Endothelial cell of umbilical vein (primary cell): ENCODE measurements at regions not wholly inside any gene's neighbourhood (a gene's known extent, or its start where the extent isn't known, plus 50 kb on each side); places are given as distances from the start of the nearest gene placed in this dataset.

ENCODE experiments used
- BruUV-seq: library from RNA; stranded (reverse); fragments of 400-500 nt; replicated peaks from 2 replicates; lab custom pipeline; 2021; lab: Mats Ljungman, UMichigan
- CTCF ChIA-PET: fragments of 300-600, 350-600 bp; sonication (Branson Sonifier 250); formaldehyde crosslinking; loops from one replicate; lab custom pipeline; 2021; ENCODE audit warnings: antibody characterized with exemption, inconsistent platforms; lab: Charles Lee
- POLR2A ChIA-PET: fragments of 300-600, 350-600 bp; sonication (Branson Sonifier 250); formaldehyde crosslinking; loops from one replicate; lab custom pipeline; 2021; ENCODE audit warnings: antibody characterized with exemption, inconsistent platforms; lab: Charles Lee
- DNase-seq: peaks from one replicate; pipeline ENCODE4 v3.0.0-alpha.2; 2011; ENCODE audit warnings: low read depth, low spot score
- FAIRE-seq: peaks from 2 replicates; lab custom pipeline; 2011; peaks lifted over from hg19 to GRCh38; lab: Jason Lieb, UNC
- H2AFZ ChIP-seq: 2 replicates; pipeline ENCODE4 v1.6.0; 2012; ENCODE audit warnings: low read depth, low read length, control low read depth, inconsistent platforms
- H3K27ac ChIP-seq: 2 replicates; pipeline ENCODE4 v1.5.1; 2011; ENCODE audit warnings: low read depth, mild to moderate bottlenecking, control low read depth, low read length, moderate library complexity; ENCODE audit not compliant: insufficient read depth
- H3K27me3 ChIP-seq, 2 experiments: 2 replicates each; pipeline versions ENCODE4 v1.6.0 to v1.6.1; 2011; ENCODE audit warnings: low read length in 2 of 2, mixed read lengths in 1 of 2; ENCODE audit not compliant: control insufficient read depth in 2 of 2, insufficient read depth in 2 of 2
- H3K36me3 ChIP-seq, 2 experiments: 2 replicates in 1 of 2; 3 replicates in 1 of 2; pipeline ENCODE4 v1.5.1; 2011; ENCODE audit warnings: low read length in 2 of 2, mild to moderate bottlenecking in 1 of 2, moderate library complexity in 1 of 2; ENCODE audit not compliant: control insufficient read depth in 2 of 2, insufficient read depth in 2 of 2; ENCODE audit errors: extremely low read depth in 1 of 2
- H3K4me1 ChIP-seq: 3 replicates; pipeline ENCODE4 v1.5.1; 2011; ENCODE audit warnings: mild to moderate bottlenecking, low read length; ENCODE audit not compliant: control insufficient read depth, insufficient read depth; ENCODE audit errors: extremely low read depth
- H3K4me2 ChIP-seq: 2 replicates; pipeline ENCODE4 v1.6.1; 2011; ENCODE audit warnings: low read length, control low read depth, mixed read lengths; ENCODE audit not compliant: insufficient read depth
- H3K4me3 ChIP-seq, 3 experiments: fragments of 200-600 bp in 1 of 3; sonication (generic), shearing (Covaris generic) in 1 of 3; replicated peaks in 1 of 3; 2 replicates each; pipeline ENCODE4 v1.5.1; 2011 to 2016; ENCODE audit warnings: control low read depth in 3 of 3, low read length in 3 of 3, mild to moderate bottlenecking in 2 of 3, inconsistent platforms in 1 of 3, low read depth in 1 of 3, moderate library complexity in 1 of 3; ENCODE audit not compliant: insufficient read depth in 1 of 3
- H3K79me2 ChIP-seq: 2 replicates; pipeline ENCODE4 v1.6.0; 2012; ENCODE audit warnings: low read length, inconsistent platforms; ENCODE audit not compliant: control insufficient read depth, insufficient read depth
- H3K9ac ChIP-seq: replicated peaks from 2 replicates; pipeline ENCODE3; 2011; ENCODE audit warnings: low read length, control low read depth; ENCODE audit not compliant: insufficient read depth; ENCODE audit errors: extremely low read depth
- H3K9me1 ChIP-seq: replicated peaks from 3 replicates; pipeline ENCODE4 v1.6.0; 2011; ENCODE audit warnings: mild to moderate bottlenecking, low read length; ENCODE audit not compliant: control insufficient read depth, insufficient read depth; ENCODE audit errors: extremely low read depth
- H3K9me3 ChIP-seq: replicated peaks from 2 replicates; pipeline ENCODE4 v1.5.1; 2012; ENCODE audit warnings: low read length, inconsistent platforms; ENCODE audit not compliant: control insufficient read depth, insufficient read depth
- H4K20me1 ChIP-seq: replicated peaks from 2 replicates; pipeline ENCODE3; 2011; ENCODE audit warnings: mild to moderate bottlenecking, low read length; ENCODE audit not compliant: control insufficient read depth, insufficient read depth; ENCODE audit errors: extremely low read depth
- EZH2 ChIP-seq: IDR thresholded peaks from 2 replicates; pipeline ENCODE4 v1.6.1; 2012; ENCODE audit warnings: borderline replicate concordance, low read depth, mild to moderate bottlenecking, moderate library complexity, low read length, inconsistent platforms; ENCODE audit not compliant: severe bottlenecking
- FOS ChIP-seq: IDR thresholded peaks from 2 replicates; pipeline ENCODE4 v1.6.1; 2011; ENCODE audit warnings: mild to moderate bottlenecking, low read length, moderate library complexity, borderline replicate concordance; ENCODE audit not compliant: insufficient read depth
- GATA2 ChIP-seq: IDR thresholded peaks from 2 replicates; pipeline ENCODE4 v1.7.0; 2011; ENCODE audit warnings: low read depth, mild to moderate bottlenecking, moderate library complexity, mixed read lengths, low read length; ENCODE audit not compliant: insufficient read length, insufficient read depth
- JUN ChIP-seq: IDR thresholded peaks from 2 replicates; pipeline ENCODE4 v1.6.1; 2011; ENCODE audit warnings: borderline replicate concordance, low read depth; ENCODE audit not compliant: insufficient read length, insufficient read depth
- MYC ChIP-seq: IDR thresholded peaks from one replicate; pipeline ENCODE4 v1.6.1; 2011; ENCODE audit warnings: mild to moderate bottlenecking, low read depth, low read length
- POLR2A ChIP-seq: IDR thresholded peaks from 2 replicates; pipeline ENCODE4 v1.6.1; 2012; ENCODE audit warnings: low read depth, mild to moderate bottlenecking, control low read depth, low read length
- POLR2AphosphoS5 ChIP-seq: IDR thresholded peaks from 2 replicates; pipeline ENCODE4 v1.6.1; 2012; ENCODE audit warnings: low read depth, mild to moderate bottlenecking, control low read depth, low read length, moderate library complexity; ENCODE audit not compliant: insufficient read depth
- dilution Hi-C: fragments of 300-500 bp; cut with MboI; formaldehyde crosslinking; loops from one replicate; pipeline ENCODE4 v1.15.0; 2019; ENCODE audit warnings: low sequenced_read_pairs; ENCODE audit not compliant: extremely low pct_ligation_motif_present
- intact Hi-C: fragments of 100-400 bp; cut with micrococcal nuclease; formaldehyde crosslinking; loops from one replicate; pipeline ENCODE4 v1.10.0; 2022
- TF ChIP-seq, protein P1 (sequence below): IDR thresholded peaks from 2 replicates; pipeline ENCODE4 v1.6.1; 2011; ENCODE audit not compliant: insufficient read depth, insufficient read length
- TF ChIP-seq, protein P2 (sequence below), 2 donors: IDR thresholded peaks; 1 replicate in 1 of 2; 2 replicates in 1 of 2; pipeline ENCODE4 v1.5.1; 2011; ENCODE audit warnings: low read length in 2 of 2, mild to moderate bottlenecking in 2 of 2, moderate library complexity in 2 of 2, control low read depth in 1 of 2, inconsistent platforms in 1 of 2, low read depth in 1 of 2; ENCODE audit not compliant: insufficient read depth in 1 of 2; ENCODE audit errors: extremely low read depth in 1 of 2

DNA sequence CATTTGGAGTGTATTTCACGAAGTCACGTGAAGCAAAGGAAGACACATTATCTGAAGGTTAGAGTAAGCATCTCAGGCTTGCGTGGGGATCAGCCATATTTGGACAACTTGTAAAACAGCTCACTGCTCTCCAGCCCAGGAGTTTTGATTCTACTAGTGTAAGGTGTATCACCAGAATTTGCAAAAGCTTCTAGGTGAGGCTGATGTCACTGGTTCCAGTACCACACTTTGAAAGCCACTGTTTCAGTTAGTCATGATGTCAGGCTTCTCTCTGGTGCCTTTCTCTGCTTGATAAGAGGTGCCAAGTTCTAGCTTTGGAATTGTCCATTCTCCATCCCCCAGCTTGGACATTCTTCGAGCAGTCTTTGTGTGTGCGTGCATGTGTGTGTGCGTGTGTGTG lies 62.3 kb downstream of the TMSB4Y start:
- dilution Hi-C loops, result no loop called here
- Histone ChIP-seq H3K27me3 (no peaks in the 10 kb centered on the region), H3K4me2 (no peak overlapping the region), H3K4me1 (no peaks in the 10 kb centered on the region), H4K20me1 (no peaks in the 10 kb centered on the region), H3K79me2 (no peaks in the 10 kb centered on the region), H3K27ac (no peak overlapping the region), H3K36me3 (no peaks in the 10 kb centered on the region), H3K9me1 (no peaks in the 10 kb centered on the region), H3K4me3 (no peak overlapping the region), H3K9me3 (no peaks in the 10 kb centered on the region), H3K9ac (no peak overlapping the region), H2AFZ (no peak overlapping the region)
- no peak for DNase-seq
- POLR2A ChIA-PET, result no interaction called here
- intact Hi-C loops, result no loop called here
- no TSS peak for BruUV-seq
- CTCF ChIA-PET, result no interaction called here
- FAIRE-seq, result no peak
- TF ChIP-seq MYC (no peak), FOS (no peak), JUN (no peak), POLR2A (no peak), POLR2AphosphoS5 (no peak), GATA2 (no peak), EZH2 (no peak)
- TF ChIP-seq, protein P1, sequence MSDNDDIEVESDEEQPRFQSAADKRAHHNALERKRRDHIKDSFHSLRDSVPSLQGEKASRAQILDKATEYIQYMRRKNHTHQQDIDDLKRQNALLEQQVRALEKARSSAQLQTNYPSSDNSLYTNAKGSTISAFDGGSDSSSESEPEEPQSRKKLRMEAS, result no peak
- TF ChIP-seq, protein P2, sequence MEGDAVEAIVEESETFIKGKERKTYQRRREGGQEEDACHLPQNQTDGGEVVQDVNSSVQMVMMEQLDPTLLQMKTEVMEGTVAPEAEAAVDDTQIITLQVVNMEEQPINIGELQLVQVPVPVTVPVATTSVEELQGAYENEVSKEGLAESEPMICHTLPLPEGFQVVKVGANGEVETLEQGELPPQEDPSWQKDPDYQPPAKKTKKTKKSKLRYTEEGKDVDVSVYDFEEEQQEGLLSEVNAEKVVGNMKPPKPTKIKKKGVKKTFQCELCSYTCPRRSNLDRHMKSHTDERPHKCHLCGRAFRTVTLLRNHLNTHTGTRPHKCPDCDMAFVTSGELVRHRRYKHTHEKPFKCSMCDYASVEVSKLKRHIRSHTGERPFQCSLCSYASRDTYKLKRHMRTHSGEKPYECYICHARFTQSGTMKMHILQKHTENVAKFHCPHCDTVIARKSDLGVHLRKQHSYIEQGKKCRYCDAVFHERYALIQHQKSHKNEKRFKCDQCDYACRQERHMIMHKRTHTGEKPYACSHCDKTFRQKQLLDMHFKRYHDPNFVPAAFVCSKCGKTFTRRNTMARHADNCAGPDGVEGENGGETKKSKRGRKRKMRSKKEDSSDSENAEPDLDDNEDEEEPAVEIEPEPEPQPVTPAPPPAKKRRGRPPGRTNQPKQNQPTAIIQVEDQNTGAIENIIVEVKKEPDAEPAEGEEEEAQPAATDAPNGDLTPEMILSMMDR (IDR thresholded peaks at IDR 0.05; ENCODE audit: extremely low read depth in 1 of 2, insufficient read depth in 1 of 2, low read depth in 1 of 2, low read length in 2 of 2), result no peak
